SK-N-MC (cell line): ENCODE measurements at regions not wholly inside any gene's neighbourhood (a gene's known extent, or its start where the extent isn't known, plus 50 kb on each side); places are given as distances from the start of the nearest gene placed in this dataset.

Experiments
- EZH2 ChIP-seq: fragments of 200-600 bp; sonication (generic); IDR thresholded peaks from one replicate; pipeline ENCODE4 v1.6.1; 2017; ENCODE audit warnings: antibody characterized with exemption
- FOXP2 ChIP-seq: optimal IDR thresholded peaks from 2 replicates; pipeline ENCODE3; 2011; ENCODE audit warnings: mild to moderate bottlenecking, moderate library complexity; ENCODE audit not compliant: insufficient read depth; ENCODE audit errors: extremely low read length, control extremely low read depth
- POLR2AphosphoS5 ChIP-seq: IDR thresholded peaks from 2 replicates; pipeline ENCODE4 v1.6.1; 2012; ENCODE audit warnings: mild to moderate bottlenecking, low read depth, low read length, borderline replicate concordance

DNA sequence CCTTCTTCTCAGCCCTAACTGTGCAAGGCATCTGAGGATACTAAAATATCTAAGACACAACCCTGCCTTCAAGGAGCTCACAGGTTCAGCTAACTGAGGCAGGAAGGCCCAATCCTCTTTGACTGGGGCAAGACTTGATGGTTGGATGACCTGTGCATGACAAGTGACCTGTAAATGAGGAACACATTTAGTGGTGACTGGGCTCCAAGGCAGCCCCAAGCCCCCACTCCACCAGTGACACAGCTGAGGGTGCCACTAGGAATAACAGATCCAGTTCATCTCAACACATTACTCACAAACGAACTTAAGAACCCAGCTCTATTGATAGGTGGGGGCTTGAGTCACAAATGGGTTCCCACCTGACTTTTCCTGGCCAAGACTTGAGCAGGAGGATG, 244.7 kb upstream of the IRF2BP2 start:
- no peak for TF ChIP-seq POLR2AphosphoS5
- TF ChIP-seq EZH2, result no peak
- TF ChIP-seq FOXP2, result no peak
